ENCODE measurements at regions not wholly inside any gene's neighbourhood (a gene's known extent, or its start where the extent isn't known, plus 50 kb on each side); places are given as distances from the start of the nearest gene placed in this dataset.

- TF ChIP-seq ZNF223 (tag by site-specific recombination; IDR thresholded peaks at IDR 0.05) (no peak), ZNF37A (tag by site-specific recombination; IDR thresholded peaks at IDR 0.05) (no peak)
Measured at GRCh38 chr6:66533921-66534404, 826.9 kb upstream of the EYS start (continued).

- ChIA-PET POLR2A (no interaction called here), CTCF (interaction anchor here (0.6 kb wide), 1 partner anchor 151 kb away, joined by 3 read pairs; no protein-coding TSS in a partner anchor)
- no peak for TF ChIP-seq ZBTB8A (tag by site-specific recombination; IDR thresholded peaks at IDR 0.05)
- TF ChIP-seq GFI1B (tag by site-specific recombination; IDR thresholded peaks at IDR 0.05), result no peak
- Histone ChIP-seq H3K4me1 (ENCODE audit: control insufficient read depth, insufficient read depth, low read length) (no peaks in the 10 kb centered on the region), H3K27ac (ENCODE audit: extremely low read depth, low read depth, low read length) (no peak overlapping the region), H3K36me3 (ENCODE audit: control insufficient read depth in 2 of 2, insufficient read depth in 1 of 2, low read length in 2 of 2) (no peaks in the 10 kb centered on the region), H3K9me3 (ENCODE audit: control insufficient read depth, insufficient read depth, low read depth, low read length) (no peaks in the 10 kb centered on the region), H3K4me3 (ENCODE audit: low read depth, low read length) (no peak overlapping the region)
Measured at GRCh38 chr6:66526061-66526460, 819.0 kb upstream of the EYS start.

- no peak overlapping the region for H3K4me3 ChIP-seq (ENCODE audit: low read depth, low read length)
- H3K4me1 ChIP-seq (ENCODE audit: control insufficient read depth, insufficient read depth, low read length), result no peaks in the 10 kb centered on the region
- no peaks in the 10 kb centered on the region for H3K9me3 ChIP-seq (ENCODE audit: control insufficient read depth, insufficient read depth, low read depth, low read length)
- ChIA-PET POLR2A (no interaction called here), CTCF (no interaction called here)
- H3K36me3 ChIP-seq (ENCODE audit: control insufficient read depth in 2 of 2, insufficient read depth in 1 of 2, low read length in 2 of 2), result no peaks in the 10 kb centered on the region
- no peak overlapping the region for H3K27ac ChIP-seq (ENCODE audit: extremely low read depth, low read depth, low read length)
- TF ChIP-seq ZNF366 (tag by site-specific recombination; conservative IDR thresholded peaks at IDR 0.05) (no peak), ZSCAN18 (tag by site-specific recombination; IDR thresholded peaks at IDR 0.05) (no peak), ZNF280D (tag by site-specific recombination; IDR thresholded peaks at IDR 0.05) (no peak), OVOL3 (tag by site-specific recombination; IDR thresholded peaks at IDR 0.05) (no peak), ZNF26 (tag by site-specific recombination; IDR thresholded peaks at IDR 0.05) (no peak), ZNF335 (tag by site-specific recombination; conservative IDR thresholded peaks at IDR 0.05) (no peak), ZNF239 (tag by site-specific recombination; IDR thresholded peaks at IDR 0.05) (no peak), ZNF704 (tag by site-specific recombination; IDR thresholded peaks at IDR 0.05) (no peak), HOXA7 (CRISPR knock-in tag; IDR thresholded peaks at IDR 0.05; ENCODE audit: borderline replicate concordance) (no peak), ZNF785 (tag by site-specific recombination; IDR thresholded peaks at IDR 0.05) (no peak), ZNF138 (tag by site-specific recombination; IDR thresholded peaks at IDR 0.05; ENCODE audit: borderline replicate concordance) (no peak), PRDM2 (tag by site-specific recombination; IDR thresholded peaks at IDR 0.05; ENCODE audit: borderline replicate concordance) (no peak), ZNF266 (tag by site-specific recombination; IDR thresholded peaks at IDR 0.05; ENCODE audit: low read depth) (no peak), ZNF792 (tag by site-specific recombination; IDR thresholded peaks at IDR 0.05) (no peak)
Measured at GRCh38 chr6:66522864-66523263, 815.8 kb upstream of the EYS start.

Data from HEK293 (cell line).